Trophoblast cell (in vitro differentiated cells and primary cell): ENCODE measurements at regions not wholly inside any gene's neighbourhood (a gene's known extent, or its start where the extent isn't known, plus 50 kb on each side); places are given as distances from the start of the nearest gene placed in this dataset.
A peak's percentile ranks its signal among the peaks of the same experiment; 100 is the strongest.

Experiments used
- DNase-seq, 2 donors: peaks; one replicate each; pipeline ENCODE4 v3.0.0-alpha.2; 2016
- H2AFZ ChIP-seq: 2 replicates; pipeline ENCODE4 v1.6.1; 2013; ENCODE audit warnings: low read length, moderate library complexity, mild to moderate bottlenecking; ENCODE audit not compliant: insufficient read depth, poor library complexity
- H2AK5ac ChIP-seq: 2 replicates; pipeline ENCODE4 v1.6.1; 2013; ENCODE audit warnings: mild to moderate bottlenecking, low read length
- H2BK120ac ChIP-seq: 2 replicates; pipeline ENCODE4 v1.6.1; 2013; ENCODE audit warnings: low read length, mild to moderate bottlenecking, moderate library complexity; ENCODE audit not compliant: insufficient read depth, poor library complexity
- H2BK12ac ChIP-seq: 2 replicates; pipeline ENCODE4 v1.6.1; 2013; ENCODE audit warnings: mild to moderate bottlenecking, low read length, moderate library complexity
- H2BK5ac ChIP-seq: 2 replicates; pipeline ENCODE4 v1.6.1; 2013; ENCODE audit warnings: low read length, low read depth, moderate library complexity, mild to moderate bottlenecking; ENCODE audit not compliant: poor library complexity
- H3K14ac ChIP-seq: 2 replicates; pipeline ENCODE4 v1.6.1; 2013; ENCODE audit warnings: mild to moderate bottlenecking, low read length
- H3K18ac ChIP-seq: 2 replicates; pipeline ENCODE4 v1.6.1; 2013; ENCODE audit warnings: mild to moderate bottlenecking, low read length
- H3K23ac ChIP-seq: 2 replicates; pipeline ENCODE4 v1.6.1; 2013; ENCODE audit warnings: low read length
- H3K27ac ChIP-seq: 2 replicates; pipeline ENCODE4 v1.5.1; 2013; ENCODE audit warnings: low read depth, mild to moderate bottlenecking, inconsistent platforms, low read length, moderate library complexity
- H3K27me3 ChIP-seq: 2 replicates; pipeline ENCODE4 v1.6.1; 2013; ENCODE audit warnings: inconsistent platforms, mild to moderate bottlenecking, low read length, moderate library complexity; ENCODE audit not compliant: insufficient read depth
- H3K36me3 ChIP-seq, 2 experiments: 1 replicate in 1 of 2; 2 replicates in 1 of 2; pipeline ENCODE4 v1.6.1; 2013; ENCODE audit warnings: low read length in 2 of 2, mild to moderate bottlenecking in 2 of 2, moderate library complexity in 1 of 2; ENCODE audit not compliant: insufficient read depth in 2 of 2, control insufficient read depth in 1 of 2
- H3K4ac ChIP-seq: 2 replicates; pipeline ENCODE4 v1.6.1; 2013; ENCODE audit warnings: low read depth, mild to moderate bottlenecking, low read length, moderate library complexity
- H3K4me1 ChIP-seq, 2 experiments: 1 replicate in 1 of 2; 2 replicates in 1 of 2; pipeline ENCODE4 v1.6.1; 2013; ENCODE audit warnings: low read length in 2 of 2, mild to moderate bottlenecking in 2 of 2, moderate library complexity in 1 of 2; ENCODE audit not compliant: insufficient read depth in 2 of 2, control insufficient read depth in 1 of 2
- H3K4me2 ChIP-seq: 2 replicates; pipeline ENCODE4 v1.6.1; 2013; ENCODE audit warnings: inconsistent platforms, mild to moderate bottlenecking, low read length, moderate library complexity
- H3K4me3 ChIP-seq: 2 replicates; pipeline ENCODE4 v1.5.1; 2013; ENCODE audit warnings: mild to moderate bottlenecking, low read depth, low read length, inconsistent platforms
- H3K79me1 ChIP-seq: one replicate; pipeline ENCODE4 v1.6.1; 2013; ENCODE audit warnings: low read length
- H3K79me2 ChIP-seq: 2 replicates; pipeline ENCODE4 v1.6.1; 2013; ENCODE audit warnings: low read length, mild to moderate bottlenecking; ENCODE audit not compliant: control insufficient read depth, insufficient read depth, poor library complexity
- H3K9ac ChIP-seq: 2 replicates; pipeline ENCODE4 v1.6.1; 2013; ENCODE audit warnings: mild to moderate bottlenecking, low read length
- H3K9me3 ChIP-seq: 2 replicates; pipeline ENCODE4 v1.6.1; 2013; ENCODE audit warnings: low read depth, mild to moderate bottlenecking, control low read depth, inconsistent platforms, low read length; ENCODE audit not compliant: insufficient read depth
- H4K12ac ChIP-seq: 2 replicates; pipeline ENCODE4 v1.6.1; 2013; ENCODE audit warnings: low read depth, mild to moderate bottlenecking, low read length, moderate library complexity
- H4K8ac ChIP-seq: 2 replicates; pipeline ENCODE4 v1.6.1; 2013; ENCODE audit warnings: low read depth, mild to moderate bottlenecking, low read length, moderate library complexity
- H4K91ac ChIP-seq: one replicate; pipeline ENCODE4 v1.6.1; 2013; ENCODE audit warnings: low read depth, mild to moderate bottlenecking, low read length, moderate library complexity
- WGBS: extraction: QIAGEN DNeasy Blood & Tissue Kit; methylation state at CpG from one replicate; pipeline ENCODE4 v1.1.7; 2013; ENCODE audit warnings: missing lambda C conversion rate; ENCODE audit not compliant: insufficient read length, insufficient coverage; ENCODE audit errors: extremely low coverage; 5-methylcytosine and 5-hydroxymethylcytosine counted together

GRCh38 chr1:62962901-62963776 lies 179.2 kb downstream of the ATG4C start:
- Histone ChIP-seq H3K79me1 (no peaks in the 10 kb centered on the region), H3K4me2 (no peak overlapping the region), H2BK120ac (no peak overlapping the region), H3K4ac (no peak overlapping the region), H4K91ac (no peak overlapping the region), H3K4me3 (no peak overlapping the region), H3K27me3 (no peaks in the 10 kb centered on the region), H3K79me2 (no peaks in the 10 kb centered on the region), H3K23ac (no peak overlapping the region), H2AK5ac (no peak overlapping the region), H4K8ac (no peak overlapping the region), H3K9ac (no peak overlapping the region), H2BK5ac (no peak overlapping the region), H3K27ac (no peak overlapping the region), H3K9me3 (no peaks in the 10 kb centered on the region), H2BK12ac (no peak overlapping the region), H3K18ac (no peak overlapping the region), H4K12ac (no peak overlapping the region), H3K36me3 (no peaks in the 10 kb centered on the region), H2AFZ (no peak overlapping the region), H3K4me1 (no peaks in the 10 kb centered on the region), H3K14ac (no peak overlapping the region)
- no CpG with 5 or more reads among the region's 10 CpGs for WGBS
- peak; percentile 28 to 56 for DNase-seq

DNA sequence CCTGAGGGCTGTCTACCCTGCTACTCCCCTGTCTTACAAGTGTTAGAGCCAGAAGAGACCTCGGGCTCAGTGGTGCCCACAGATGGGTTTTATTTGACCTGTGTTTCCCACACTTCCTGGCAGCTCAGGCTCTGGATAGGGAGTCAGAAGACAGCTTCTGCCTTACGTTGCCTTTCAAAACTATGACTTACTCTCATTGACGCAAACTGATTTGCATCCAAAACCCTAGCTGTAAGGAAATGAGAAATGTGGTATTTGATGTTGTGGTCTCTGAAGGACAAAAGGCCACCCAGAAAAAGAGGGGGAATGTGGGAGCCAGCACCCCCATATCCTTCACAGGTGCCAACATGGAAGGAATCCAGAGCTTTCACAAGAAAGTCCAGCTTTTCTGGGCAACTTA lies 180.2 kb downstream of the ATG4C start:
- no peak overlapping the region for H4K91ac ChIP-seq
- no peaks in the 10 kb centered on the region for H3K79me2 ChIP-seq
- no peak overlapping the region for H2BK120ac ChIP-seq
- no peaks in the 10 kb centered on the region for H3K36me3 ChIP-seq
- H3K79me1 ChIP-seq, result no peaks in the 10 kb centered on the region
- no peak overlapping the region for H3K4me2 ChIP-seq
- H2AK5ac ChIP-seq, result no peak overlapping the region
- no peaks in the 10 kb centered on the region for H3K9me3 ChIP-seq
- no peak overlapping the region for H4K12ac ChIP-seq
- H3K18ac ChIP-seq, result no peak overlapping the region
- no peak overlapping the region for H2AFZ ChIP-seq
- no peak overlapping the region for H3K27ac ChIP-seq
- no peaks in the 10 kb centered on the region for H3K4me1 ChIP-seq
- DNase-seq, result no peak
- H3K27me3 ChIP-seq, result no peaks in the 10 kb centered on the region
- no peak overlapping the region for H2BK12ac ChIP-seq
- H3K9ac ChIP-seq, result no peak overlapping the region
- H3K23ac ChIP-seq, result no peak overlapping the region
- H2BK5ac ChIP-seq, result no peak overlapping the region
- H3K4me3 ChIP-seq, result no peak overlapping the region
- no peak overlapping the region for H3K14ac ChIP-seq
- H3K4ac ChIP-seq, result no peak overlapping the region
- no peak overlapping the region for H4K8ac ChIP-seq
- WGBS, result no CpG with 5 or more reads among the region's 3 CpGs

- no peaks in the 10 kb centered on the region for H3K36me3 ChIP-seq
- H3K18ac ChIP-seq, result no peak overlapping the region
- no peak overlapping the region for H3K4me2 ChIP-seq
- no CpG with 5 or more reads among the region's 10 CpGs for WGBS
- no peak overlapping the region for H4K8ac ChIP-seq
- H3K79me2 ChIP-seq, result no peaks in the 10 kb centered on the region
- H3K9me3 ChIP-seq, result no peaks in the 10 kb centered on the region
- H2AK5ac ChIP-seq, result no peak overlapping the region
- DNase-seq, result no peak
- no peaks in the 10 kb centered on the region for H3K27me3 ChIP-seq
- no peaks in the 10 kb centered on the region for H3K79me1 ChIP-seq
- H2BK120ac ChIP-seq, result no peak overlapping the region
- H2BK12ac ChIP-seq, result no peak overlapping the region
- no peak overlapping the region for H3K9ac ChIP-seq
- H3K27ac ChIP-seq, result no peak overlapping the region
- no peak overlapping the region for H3K4me3 ChIP-seq
- no peak overlapping the region for H4K12ac ChIP-seq
- H4K91ac ChIP-seq, result no peak overlapping the region
- no peak overlapping the region for H3K23ac ChIP-seq
- no peaks in the 10 kb centered on the region for H3K4me1 ChIP-seq
- no peak overlapping the region for H3K4ac ChIP-seq
- H2BK5ac ChIP-seq, result no peak overlapping the region
- no peak overlapping the region for H3K14ac ChIP-seq
- H2AFZ ChIP-seq, result no peak overlapping the region
Observed at GRCh38 chr1:62967031-62967430, 183.1 kb downstream of the ATG4C start.

- Histone ChIP-seq H2AK5ac (no peak overlapping the region), H3K79me2 (no peaks in the 10 kb centered on the region)
Observed at GRCh38 chr1:62977366-62977765, 193.4 kb downstream of the ATG4C start.

More at GRCh38 chr1:62977366-62977765, 193.4 kb downstream of the ATG4C start:
- no peak overlapping the region for H3K9ac ChIP-seq
- no CpG with 5 or more reads among the region's 2 CpGs for WGBS
- H4K91ac ChIP-seq, result no peak overlapping the region
- H3K23ac ChIP-seq, result no peak overlapping the region
- no peaks in the 10 kb centered on the region for H3K4me1 ChIP-seq
- no peak overlapping the region for H4K8ac ChIP-seq
- no peak overlapping the region for H3K4me3 ChIP-seq
- no peak overlapping the region for H4K12ac ChIP-seq
- no peak overlapping the region for H2BK5ac ChIP-seq
- no peak overlapping the region for H3K18ac ChIP-seq
- H3K4ac ChIP-seq, result no peak overlapping the region
- no peak for DNase-seq
- no peaks in the 10 kb centered on the region for H3K79me1 ChIP-seq
- H2BK12ac ChIP-seq, result no peak overlapping the region
- no peak overlapping the region for H2BK120ac ChIP-seq
- H3K4me2 ChIP-seq, result no peak overlapping the region
- no peak overlapping the region for H3K27ac ChIP-seq
- H2AFZ ChIP-seq, result no peak overlapping the region
- no peaks in the 10 kb centered on the region for H3K27me3 ChIP-seq
- no peaks in the 10 kb centered on the region for H3K9me3 ChIP-seq
- no peak overlapping the region for H3K14ac ChIP-seq
- H3K36me3 ChIP-seq, result no peaks in the 10 kb centered on the region
